Spleen (tissue), 7 donors: ENCODE measurements at regions not wholly inside any gene's neighbourhood (a gene's known extent, or its start where the extent isn't known, plus 50 kb on each side); places are given as distances from the start of the nearest gene placed in this dataset.
"Not testable (repeated sequence)": the region's sequence is repeated elsewhere in the genome, so short reads cannot be mapped to it uniquely, and the experiment has no call there.

Experiments used
- POLR2A ChIP-seq, 3 donors: fragments of 450-650 bp; IDR thresholded peaks; one replicate each; pipeline ENCODE4 v1.5.1; 2017; ENCODE audit warnings: antibody characterized with exemption in 3 of 3, mild to moderate bottlenecking in 1 of 3
- POLR2AphosphoS5 ChIP-seq, 3 donors: sonication (generic); formaldehyde crosslinking; IDR thresholded peaks; one replicate each; pipeline ENCODE4 v1.5.1; 2017; ENCODE audit warnings: antibody characterized with exemption in 3 of 3
- TF ChIP-seq, protein P1 (sequence below), 11 experiments: fragments of 200-600 bp in 7 of 11; fragments of 450-650 bp in 4 of 11; sonication (generic) in 4 of 11; IDR thresholded peaks in 8 of 11; conservative IDR thresholded peaks in 3 of 11; 1 replicate in 7 of 11; 2 replicates in 4 of 11; pipeline versions ENCODE4 v1.4.0 to v1.8.0; 2016 to 2021; ENCODE audit warnings: antibody characterized with exemption in 11 of 11, inconsistent platforms in 4 of 11, mild to moderate bottlenecking in 1 of 11
- donor health status: DM: no; HTN: no; CAD: no; lungs with moderate emphysema.
- donor health status: DM: no; HTN: no; CAD: no.
- donor health status: DM: no; HTN: no; CAD: no.

DNA sequence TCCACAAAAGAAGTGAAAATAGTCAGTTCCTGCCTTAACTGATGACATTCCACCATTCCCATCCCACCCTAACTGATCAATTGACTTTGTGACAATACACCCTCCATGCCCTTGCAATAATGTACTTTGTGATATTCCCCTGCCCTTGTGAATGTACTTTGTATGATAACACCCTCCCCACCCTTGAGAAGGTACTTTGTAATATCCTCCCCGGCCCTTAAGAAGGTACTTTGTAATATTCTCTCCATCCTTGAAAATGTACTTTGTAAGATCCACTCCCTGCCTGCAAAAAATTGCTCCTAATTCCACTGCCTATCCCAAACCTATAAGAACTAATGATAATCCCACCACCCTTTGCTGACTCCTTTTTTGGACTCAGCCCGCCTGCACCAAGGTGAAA, 771.3 kb downstream of the TENT5A start:
- TF ChIP-seq, protein P1, sequence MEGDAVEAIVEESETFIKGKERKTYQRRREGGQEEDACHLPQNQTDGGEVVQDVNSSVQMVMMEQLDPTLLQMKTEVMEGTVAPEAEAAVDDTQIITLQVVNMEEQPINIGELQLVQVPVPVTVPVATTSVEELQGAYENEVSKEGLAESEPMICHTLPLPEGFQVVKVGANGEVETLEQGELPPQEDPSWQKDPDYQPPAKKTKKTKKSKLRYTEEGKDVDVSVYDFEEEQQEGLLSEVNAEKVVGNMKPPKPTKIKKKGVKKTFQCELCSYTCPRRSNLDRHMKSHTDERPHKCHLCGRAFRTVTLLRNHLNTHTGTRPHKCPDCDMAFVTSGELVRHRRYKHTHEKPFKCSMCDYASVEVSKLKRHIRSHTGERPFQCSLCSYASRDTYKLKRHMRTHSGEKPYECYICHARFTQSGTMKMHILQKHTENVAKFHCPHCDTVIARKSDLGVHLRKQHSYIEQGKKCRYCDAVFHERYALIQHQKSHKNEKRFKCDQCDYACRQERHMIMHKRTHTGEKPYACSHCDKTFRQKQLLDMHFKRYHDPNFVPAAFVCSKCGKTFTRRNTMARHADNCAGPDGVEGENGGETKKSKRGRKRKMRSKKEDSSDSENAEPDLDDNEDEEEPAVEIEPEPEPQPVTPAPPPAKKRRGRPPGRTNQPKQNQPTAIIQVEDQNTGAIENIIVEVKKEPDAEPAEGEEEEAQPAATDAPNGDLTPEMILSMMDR (IDR thresholded peaks at IDR 0.05 in 8 of 11, conservative IDR thresholded peaks at IDR 0.05 in 3 of 11) = not testable (repeated sequence)
- not testable (repeated sequence) for TF ChIP-seq POLR2A, POLR2AphosphoS5 (IDR thresholded peaks at IDR 0.05)
